Neuronal stem cell (in vitro differentiated cells): ENCODE measurements at regions not wholly inside any gene's neighbourhood (a gene's known extent, or its start where the extent isn't known, plus 50 kb on each side); places are given as distances from the start of the nearest gene placed in this dataset.

ENCODE experiments used
- DNase-seq: peaks from one replicate; pipeline ENCODE4 v3.0.0-alpha.2; 2013; ENCODE audit warnings: low spot score
- H2AFZ ChIP-seq: one replicate; pipeline ENCODE4 v1.6.1; 2013; ENCODE audit warnings: mild to moderate bottlenecking, low read length, inconsistent platforms
- H2AK5ac ChIP-seq: 2 replicates; pipeline ENCODE4 v1.6.1; 2013; ENCODE audit warnings: low read depth, mild to moderate bottlenecking, inconsistent platforms, low read length, moderate library complexity, mixed read lengths
- H2BK120ac ChIP-seq: 2 replicates; pipeline ENCODE4 v1.6.1; 2013; ENCODE audit warnings: low read depth, mild to moderate bottlenecking, inconsistent platforms, low read length, moderate library complexity, mixed read lengths
- H2BK12ac ChIP-seq: one replicate; pipeline ENCODE4 v1.6.1; 2013; ENCODE audit warnings: low read length, inconsistent platforms
- H2BK15ac ChIP-seq: 2 replicates; pipeline ENCODE4 v1.6.1; 2013; ENCODE audit warnings: mild to moderate bottlenecking, low read length, inconsistent platforms, mixed read lengths
- H2BK5ac ChIP-seq: one replicate; pipeline ENCODE4 v1.6.1; 2013; ENCODE audit warnings: inconsistent platforms, mild to moderate bottlenecking, low read length, moderate library complexity
- H3K14ac ChIP-seq: one replicate; pipeline ENCODE4 v1.6.1; 2013; ENCODE audit warnings: low read length, inconsistent platforms
- H3K18ac ChIP-seq: 2 replicates; pipeline ENCODE4 v1.6.1; 2013; ENCODE audit warnings: low read length, inconsistent platforms
- H3K23ac ChIP-seq: 2 replicates; pipeline ENCODE4 v1.6.1; 2013; ENCODE audit warnings: low read depth, mild to moderate bottlenecking, mixed read lengths, low read length, inconsistent platforms; ENCODE audit not compliant: poor library complexity
- H3K27ac ChIP-seq: replicated peaks from 3 replicates; pipeline ENCODE4 v1.5.1; 2013; ENCODE audit warnings: low read length, inconsistent platforms
- H3K27me3 ChIP-seq, 3 experiments: 2 replicates each; pipeline ENCODE4 v1.6.1; 2013; ENCODE audit warnings: low read length in 3 of 3, mild to moderate bottlenecking in 2 of 3, inconsistent platforms in 1 of 3, low read depth in 1 of 3, mixed read lengths in 1 of 3, moderate library complexity in 1 of 3; ENCODE audit not compliant: control insufficient read depth in 3 of 3, insufficient read depth in 3 of 3
- H3K36me3 ChIP-seq, 2 donors: replicated peaks in 1 of 2; 2 replicates each; pipeline ENCODE4 v1.6.1; 2013; ENCODE audit warnings: low read length in 2 of 2; ENCODE audit not compliant: control insufficient read depth in 2 of 2, insufficient read depth in 2 of 2
- H3K4ac ChIP-seq: 2 replicates; pipeline ENCODE4 v1.6.1; 2013; ENCODE audit warnings: inconsistent platforms, mild to moderate bottlenecking, low read length, moderate library complexity
- H3K4me1 ChIP-seq, 2 donors: 1 replicate in 1 of 2; 2 replicates in 1 of 2; pipeline ENCODE4 v1.6.1; 2013; ENCODE audit warnings: low read length in 2 of 2, low read depth in 1 of 2; ENCODE audit not compliant: control insufficient read depth in 2 of 2, insufficient read depth in 1 of 2
- H3K4me2 ChIP-seq: one replicate; pipeline ENCODE4 v1.6.1; 2013; ENCODE audit warnings: mild to moderate bottlenecking, low read length, inconsistent platforms; ENCODE audit not compliant: insufficient read depth, poor library complexity, severe bottlenecking
- H3K4me3 ChIP-seq, 2 donors: 2 replicates each; pipeline ENCODE4 v1.5.1; 2013; ENCODE audit warnings: low read length in 2 of 2, mild to moderate bottlenecking in 2 of 2, inconsistent platforms in 1 of 2, moderate library complexity in 1 of 2
- H3K79me1 ChIP-seq: one replicate; pipeline ENCODE4 v1.6.1; 2013; ENCODE audit warnings: low read depth, mild to moderate bottlenecking, inconsistent platforms, low read length, moderate library complexity
- H3K9ac ChIP-seq: one replicate; pipeline ENCODE4 v1.6.1; 2013; ENCODE audit warnings: mild to moderate bottlenecking, low read depth, low read length, inconsistent platforms; ENCODE audit not compliant: poor library complexity
- H3K9me3 ChIP-seq, 2 donors: replicated peaks in 1 of 2; 2 replicates each; pipeline versions ENCODE3 to v1.6.1; 2013; ENCODE audit warnings: low read length in 2 of 2, mild to moderate bottlenecking in 2 of 2, inconsistent platforms in 1 of 2, low read depth in 1 of 2, mixed read lengths in 1 of 2, moderate library complexity in 1 of 2; ENCODE audit not compliant: control insufficient read depth in 2 of 2, insufficient read depth in 1 of 2
- H4K8ac ChIP-seq: one replicate; pipeline ENCODE4 v1.6.1; 2013; ENCODE audit warnings: low read depth, mild to moderate bottlenecking, inconsistent platforms, low read length, moderate library complexity
- H4K91ac ChIP-seq: one replicate; pipeline ENCODE4 v1.6.1; 2013; ENCODE audit warnings: low read length, low read depth, mild to moderate bottlenecking, inconsistent platforms; ENCODE audit not compliant: poor library complexity
- WGBS, 2 donors: extraction: QIAGEN DNeasy Blood & Tissue Kit; methylation state at CpG; one replicate each; pipeline ENCODE4 v1.1.7; 2013; ENCODE audit warnings: missing lambda C conversion rate in 2 of 2, mixed read lengths in 1 of 2; ENCODE audit not compliant: insufficient read length in 2 of 2, insufficient replicate concordance in 1 of 2; ENCODE audit errors: extremely low coverage in 2 of 2; 5-methylcytosine and 5-hydroxymethylcytosine counted together

DNA sequence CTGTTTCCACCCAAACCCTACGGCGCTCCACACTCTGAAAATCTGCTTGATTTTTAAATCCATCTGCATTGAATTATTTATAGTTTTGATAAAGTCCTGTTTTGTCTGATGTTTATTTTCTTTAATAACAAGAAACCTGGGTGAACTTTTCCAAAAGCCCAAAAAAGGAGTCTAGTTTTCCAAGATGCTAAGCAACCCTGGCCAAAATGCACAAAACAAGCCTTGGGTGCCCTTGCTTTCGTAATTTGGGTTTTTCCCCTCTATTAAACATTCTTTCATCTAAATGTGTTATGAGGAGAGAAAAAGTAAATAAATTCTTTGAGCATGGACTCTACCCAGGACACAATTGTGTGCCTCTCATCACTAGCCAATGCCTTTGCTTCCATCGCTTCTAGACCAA, 468.9 kb downstream of the MCTP2 start:
- H2AFZ ChIP-seq, result no peak overlapping the region
- H3K9me3 ChIP-seq, result no peaks in the 10 kb centered on the region
- no peak overlapping the region for H3K18ac ChIP-seq
- no peak overlapping the region for H2BK5ac ChIP-seq
- H3K27ac ChIP-seq, result no peak overlapping the region
- no peak for DNase-seq
- no peak overlapping the region for H2BK12ac ChIP-seq
- no peak overlapping the region for H4K91ac ChIP-seq
- H2AK5ac ChIP-seq, result no peak overlapping the region
- H3K14ac ChIP-seq, result no peak overlapping the region
- no peak overlapping the region for H3K4me2 ChIP-seq
- H4K8ac ChIP-seq, result no peak overlapping the region
- no peaks in the 10 kb centered on the region for H3K36me3 ChIP-seq
- H3K4me1 ChIP-seq, result no peaks in the 10 kb centered on the region
- H3K23ac ChIP-seq, result no peak overlapping the region
- WGBS, 2 donors, result no CpG with 5 or more reads among the region's 4 CpGs
- no peaks in the 10 kb centered on the region for H3K27me3 ChIP-seq
- no peak overlapping the region for H2BK15ac ChIP-seq
- H3K4ac ChIP-seq, result no peak overlapping the region
- H2BK120ac ChIP-seq, result no peak overlapping the region
- no peaks in the 10 kb centered on the region for H3K79me1 ChIP-seq
- H3K4me3 ChIP-seq, result no peak overlapping the region
- H3K9ac ChIP-seq, result no peak overlapping the region

DNA sequence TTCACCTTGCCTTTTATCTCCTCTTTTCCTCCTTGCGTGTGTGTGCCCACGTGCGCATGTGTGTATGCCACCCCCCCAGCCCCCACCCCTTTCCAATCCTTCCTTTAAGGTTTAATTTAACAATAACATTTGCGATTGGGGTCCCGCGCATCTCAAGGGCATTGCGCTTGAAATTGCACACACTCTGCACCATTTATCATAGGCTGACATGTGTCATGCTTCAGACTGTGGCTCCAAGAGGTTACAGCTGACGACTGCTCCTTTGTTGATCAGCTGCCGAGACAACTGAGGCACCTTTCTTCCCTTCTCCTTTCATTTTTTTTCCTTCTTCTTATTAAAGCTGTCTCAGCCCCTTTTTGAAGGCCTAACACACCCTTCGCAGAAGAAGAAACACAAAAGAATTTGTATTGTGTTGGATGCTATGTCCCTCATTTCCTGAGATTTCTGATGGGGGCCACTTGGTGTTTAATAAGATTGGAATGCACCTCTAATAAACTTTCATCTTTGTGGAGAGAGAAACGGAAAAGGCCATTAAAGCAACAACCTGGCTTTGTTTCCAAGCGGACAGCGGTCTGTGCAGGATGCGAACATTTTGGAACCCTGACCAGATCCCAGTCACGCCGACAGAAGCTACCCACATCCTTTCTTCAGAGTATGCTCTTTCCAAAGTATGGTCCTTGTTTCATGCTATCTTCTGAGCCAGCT, 470.1 kb downstream of the MCTP2 start:
- Histone ChIP-seq H3K9ac (no peak overlapping the region), H2BK15ac (no peak overlapping the region), H2AK5ac (no peak overlapping the region), H3K27me3 (no peaks in the 10 kb centered on the region), H3K23ac (no peak overlapping the region), H2AFZ (no peak overlapping the region), H4K8ac (no peak overlapping the region), H3K4ac (no peak overlapping the region), H2BK120ac (no peak overlapping the region), H3K79me1 (no peaks in the 10 kb centered on the region), H3K4me1 (no peaks in the 10 kb centered on the region), H2BK12ac (no peak overlapping the region), H3K4me3 (no peak overlapping the region), H3K9me3 (no peaks in the 10 kb centered on the region), H4K91ac (no peak overlapping the region), H3K14ac (no peak overlapping the region), H3K18ac (no peak overlapping the region), H3K4me2 (no peak overlapping the region), H3K27ac (no peak overlapping the region), H2BK5ac (no peak overlapping the region), H3K36me3 (no peaks in the 10 kb centered on the region)
- WGBS, 2 donors, result no CpG with 5 or more reads among the region's 16 CpGs
- no peak for DNase-seq

DNA sequence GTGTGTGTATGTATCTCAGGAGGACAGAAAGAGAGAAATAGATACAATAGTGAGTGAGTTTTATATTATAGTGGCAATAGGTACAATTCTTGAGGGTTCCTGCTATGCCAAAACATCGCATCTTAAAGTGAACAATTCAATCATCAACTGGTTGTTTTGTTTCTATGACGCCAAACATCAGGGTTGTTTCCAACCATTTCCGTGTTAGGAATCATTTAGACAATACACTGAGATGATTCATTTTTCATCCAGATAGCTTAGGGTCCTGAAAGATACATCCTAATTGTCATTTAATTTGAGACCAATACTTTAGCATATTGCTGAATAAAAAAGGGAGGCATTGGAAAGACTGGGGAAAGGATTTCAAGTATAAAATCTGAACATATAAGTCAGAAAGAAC, 472.2 kb downstream of the MCTP2 start:
- Histone ChIP-seq H3K79me1 (no peaks in the 10 kb centered on the region), H4K91ac (no peak overlapping the region), H3K9ac (no peak overlapping the region), H3K14ac (no peak overlapping the region), H3K4me1 (no peaks in the 10 kb centered on the region), H4K8ac (no peak overlapping the region), H3K18ac (no peak overlapping the region), H3K27me3 (no peaks in the 10 kb centered on the region), H2BK12ac (no peak overlapping the region), H2AFZ (no peak overlapping the region), H3K23ac (no peak overlapping the region), H3K9me3 (no peaks in the 10 kb centered on the region), H3K27ac (no peak overlapping the region), H3K4me3 (no peak overlapping the region), H2BK120ac (no peak overlapping the region), H3K4me2 (no peak overlapping the region), H2BK15ac (no peak overlapping the region), H2AK5ac (no peak overlapping the region), H2BK5ac (no peak overlapping the region), H3K4ac (no peak overlapping the region), H3K36me3 (no peaks in the 10 kb centered on the region)
- no CpG with 5 or more reads among the region's 3 CpGs for WGBS, 2 donors
- no peak for DNase-seq

DNA sequence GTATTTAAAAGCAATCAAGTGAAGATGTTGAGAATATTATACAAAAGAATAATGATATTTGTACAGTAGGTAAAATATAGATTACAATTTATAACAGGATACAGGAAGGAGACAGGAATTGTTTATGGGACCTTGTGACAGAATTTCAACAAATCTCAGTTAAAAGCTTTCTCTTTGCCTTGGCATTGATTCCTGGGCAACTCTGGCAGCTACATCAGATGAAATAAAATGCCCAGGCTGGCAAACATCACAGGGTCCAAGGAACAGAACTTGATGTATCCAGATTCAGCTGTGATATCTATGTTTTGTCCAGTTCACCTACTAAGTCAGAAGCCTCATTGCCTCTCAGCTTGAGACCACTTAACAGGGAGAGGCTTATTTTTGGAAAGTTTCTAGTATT, 473.1 kb downstream of the MCTP2 start:
- Histone ChIP-seq H3K27me3 (no peaks in the 10 kb centered on the region), H3K14ac (no peak overlapping the region), H3K4me3 (no peak overlapping the region), H2BK12ac (no peak overlapping the region), H2AFZ (no peak overlapping the region), H3K9ac (no peak overlapping the region), H2BK15ac (no peak overlapping the region), H3K18ac (no peak overlapping the region), H3K4me1 (no peaks in the 10 kb centered on the region), H2AK5ac (no peak overlapping the region), H3K23ac (no peak overlapping the region), H4K8ac (no peak overlapping the region), H3K9me3 (no peaks in the 10 kb centered on the region), H3K36me3 (no peaks in the 10 kb centered on the region), H2BK120ac (no peak overlapping the region), H3K4ac (no peak overlapping the region), H3K27ac (no peak overlapping the region), H2BK5ac (no peak overlapping the region), H3K79me1 (no peaks in the 10 kb centered on the region), H3K4me2 (no peak overlapping the region), H4K91ac (no peak overlapping the region)
- no peak for DNase-seq
